Esophagus squamous epithelium (tissue), 5 donors: ENCODE measurements at regions not wholly inside any gene's neighbourhood (a gene's known extent, or its start where the extent isn't known, plus 50 kb on each side); places are given as distances from the start of the nearest gene placed in this dataset.
A peak's percentile ranks its signal among the peaks of the same experiment; 100 is the strongest.

Experiments
- DNase-seq: peaks from one replicate; lab custom pipeline; 2025; lab: John Stamatoyannopoulos, UW
- H3K27ac ChIP-seq, 4 donors: fragments of 200-600 bp; sonication (generic); one replicate each; pipeline ENCODE4 v1.5.1; 2016 to 2019; ENCODE audit warnings: mild to moderate bottlenecking in 1 of 4
- H3K27me3 ChIP-seq, 4 donors: fragments of 200-600 bp; sonication (generic); 1 replicate in 3 of 4; 2 replicates in 1 of 4; pipeline versions ENCODE4 v1.5.1 to v1.6.0; 2017 to 2021; ENCODE audit warnings: antibody characterized with exemption in 1 of 4
- H3K36me3 ChIP-seq, 3 donors: fragments of 200-600 bp; sonication (generic); one replicate each; pipeline ENCODE4 v1.5.1; 2016 to 2019
- H3K4me1 ChIP-seq, 3 donors: fragments of 200-600 bp; sonication (generic); one replicate each; pipeline ENCODE4 v1.5.1; 2017 to 2019
- H3K4me3 ChIP-seq, 4 donors: fragments of 200-600 bp; sonication (generic); 1 replicate in 3 of 4; 2 replicates in 1 of 4; pipeline ENCODE4 v1.5.1; 2016 to 2019; ENCODE audit warnings: mild to moderate bottlenecking in 2 of 4, moderate library complexity in 1 of 4
- H3K9me3 ChIP-seq, 3 donors: fragments of 200-600 bp; sonication (generic); one replicate each; pipeline ENCODE4 v1.5.1; 2016 to 2019
- CTCF ChIP-seq, 6 experiments: fragments of 450-650 bp in 4 of 6; fragments of 200-600 bp in 2 of 6; sonication (generic) in 2 of 6; IDR thresholded peaks; one replicate each; pipeline ENCODE4 v1.5.1; 2016 to 2019; ENCODE audit warnings: antibody characterized with exemption in 6 of 6, mild to moderate bottlenecking in 4 of 6, moderate library complexity in 4 of 6
- POLR2A ChIP-seq, 4 donors: fragments of 450-650 bp; IDR thresholded peaks; one replicate each; pipeline ENCODE4 v1.6.1; 2017; ENCODE audit warnings: antibody characterized with exemption in 4 of 4, mild to moderate bottlenecking in 4 of 4, moderate library complexity in 3 of 4
- WGBS, 2 donors: methylation state at CpG; one replicate each; pipeline ENCODE4 v1.1.5; 2018; 5-methylcytosine and 5-hydroxymethylcytosine counted together
- intact Hi-C: fragments of 100-400 bp; cut with DNase I; formaldehyde crosslinking; loops from one replicate; pipeline ENCODE4 v1.15.0; 2022
- donor health status: DM: yes; HTN: yes; CAD: no.

- intact Hi-C loops: no loop called here
- DNase-seq: no peak
- Histone ChIP-seq H3K4me3 (no peak overlapping the region), H3K4me1 (peaks cover 10 to 38% (median 18%) of the 10 kb centered on the region in 3 donors), H3K36me3 (no peaks in the 10 kb centered on the region), H3K27me3 (no peaks in the 10 kb centered on the region), H3K27ac (peak overlapping the region; percentile 58 to 74 (median 62)), H3K9me3 (no peaks in the 10 kb centered on the region)
- TF ChIP-seq POLR2A (IDR thresholded peaks at IDR 0.05) (no peak), CTCF (IDR thresholded peaks at IDR 0.05) (no peak)
- 19 to 37% methylated on average over 8 to 14 of the region's 14 CpGs for WGBS, 2 donors
These were observed 190.4 kb downstream of the SKIDA1 start for GRCh38 chr10:21334891-21335696.

DNA sequence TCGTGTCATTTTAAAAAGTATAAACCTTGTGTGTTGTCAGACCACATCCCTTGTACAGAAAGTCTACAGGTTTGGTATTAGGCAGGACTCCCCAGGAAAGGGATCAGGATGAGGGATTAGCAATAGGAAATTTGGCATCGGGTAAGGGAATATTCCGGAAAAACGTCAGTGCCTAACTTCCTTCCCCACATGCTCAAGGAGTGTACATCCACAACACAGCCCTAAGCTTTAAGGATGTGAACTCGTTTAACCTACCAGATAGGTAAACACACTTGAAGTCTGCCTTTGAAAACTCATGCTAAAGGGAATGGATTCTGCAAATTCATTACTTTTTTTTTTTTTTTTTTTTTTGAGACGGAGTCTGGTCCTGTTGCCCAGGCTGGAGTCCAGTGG is 194.9 kb downstream of the SKIDA1 start:
- Histone ChIP-seq H3K9me3 (no peaks in the 10 kb centered on the region), H3K4me1 (peaks cover 0 to 28% (median 10%) of the 10 kb centered on the region in 3 donors), H3K4me3 (no peak overlapping the region), H3K27ac (peak overlapping the region in 1 of 4 donors; percentile 46), H3K36me3 (no peaks in the 10 kb centered on the region), H3K27me3 (no peaks in the 10 kb centered on the region)
- DNase-seq: no peak
- intact Hi-C loops: no loop called here
- WGBS, 2 donors: 43 to 51% methylated on average over 6 of the region's 6 CpGs
- TF ChIP-seq POLR2A (IDR thresholded peaks at IDR 0.05) (no peak), CTCF (IDR thresholded peaks at IDR 0.05) (no peak)

DNA sequence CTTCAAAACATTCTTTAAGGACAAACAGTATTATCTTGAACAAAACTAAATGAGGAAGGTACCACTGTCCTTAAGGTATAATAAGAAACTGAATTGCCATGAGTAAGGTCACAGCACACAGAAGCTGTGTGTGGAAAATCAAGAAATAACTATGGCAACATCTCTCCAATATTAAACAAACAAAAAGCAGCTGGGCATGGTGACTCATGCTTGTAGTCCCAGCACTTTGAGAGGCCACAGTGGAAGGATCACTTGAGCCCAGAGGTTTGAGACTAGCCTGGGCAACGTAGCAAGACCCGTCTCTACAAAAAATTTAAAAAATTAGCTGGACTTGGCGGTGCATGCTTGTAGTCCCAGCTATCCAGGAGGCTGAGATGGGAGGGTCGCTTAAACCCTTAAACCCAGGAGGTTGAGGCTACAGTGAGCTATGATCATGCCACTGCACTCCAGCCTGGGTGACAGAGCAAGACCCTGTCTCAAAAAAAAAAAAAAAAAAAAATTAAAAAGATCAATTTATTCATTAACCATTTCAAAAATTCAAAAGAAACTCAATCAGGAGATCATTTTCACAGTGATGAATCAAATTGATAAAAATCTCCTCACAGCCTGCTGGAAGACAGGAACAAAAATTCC is 195.4 kb downstream of the SKIDA1 start:
- intact Hi-C loops: no loop called here
- Histone ChIP-seq H3K27me3 (no peaks in the 10 kb centered on the region), H3K4me3 (no peak overlapping the region), H3K36me3 (no peaks in the 10 kb centered on the region), H3K4me1 (peaks cover 0 to 23% (median 5%) of the 10 kb centered on the region in 3 donors), H3K9me3 (no peaks in the 10 kb centered on the region), H3K27ac (peak overlapping the region in 2 of 4 donors; percentile 24 to 42)
- no peak for DNase-seq
- WGBS, 2 donors: 25 to 46% methylated on average over 3 to 4 of the region's 4 CpGs
- TF ChIP-seq POLR2A (IDR thresholded peaks at IDR 0.05) (no peak), CTCF (IDR thresholded peaks at IDR 0.05) (no peak)

DNA sequence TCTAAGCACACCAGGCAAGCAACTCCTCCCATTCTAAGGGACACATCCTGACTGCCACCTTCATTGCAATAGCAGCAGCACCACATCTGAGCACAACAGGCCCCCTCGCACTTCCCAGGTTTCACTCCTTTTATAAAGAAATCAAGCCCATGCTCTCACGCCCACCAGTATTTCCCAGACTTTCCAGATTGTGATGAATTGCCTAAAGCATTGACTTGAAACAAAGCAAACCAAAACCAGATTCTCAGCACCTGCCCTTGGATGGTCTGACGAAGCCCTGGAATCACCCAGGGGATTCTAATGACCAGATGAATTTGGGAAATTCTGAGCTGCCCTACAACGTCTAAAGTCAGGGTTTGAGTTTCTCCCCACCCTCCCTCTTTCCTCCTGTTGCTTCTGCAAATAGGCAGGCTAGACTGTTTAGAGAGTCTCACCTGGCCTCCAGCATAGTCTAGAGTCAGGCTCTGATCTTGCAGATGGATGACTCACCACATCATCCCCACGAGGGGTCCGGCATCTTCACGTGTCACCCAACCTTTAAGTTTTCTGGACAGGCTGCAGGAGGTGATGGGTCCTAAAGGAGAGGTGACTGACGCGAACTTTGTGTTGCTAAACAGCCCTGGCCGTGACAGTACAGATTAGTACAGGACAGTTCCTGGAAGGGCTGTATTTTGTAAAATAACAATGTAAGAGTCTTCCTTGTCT is 198.0 kb downstream of the SKIDA1 start:
- no peak for DNase-seq
- Histone ChIP-seq H3K4me3 (no peak overlapping the region), H3K4me1 (peaks cover 0 to 13% (median 5%) of the 10 kb centered on the region in 3 donors), H3K27me3 (no peaks in the 10 kb centered on the region), H3K9me3 (no peaks in the 10 kb centered on the region), H3K27ac (no peak overlapping the region), H3K36me3 (no peaks in the 10 kb centered on the region)
- intact Hi-C loops: no loop called here
- WGBS, 2 donors: 59 to 63% methylated on average over 10 of the region's 10 CpGs
- TF ChIP-seq CTCF (IDR thresholded peaks at IDR 0.05) (no peak), POLR2A (IDR thresholded peaks at IDR 0.05) (no peak)
